ENCODE measurements at regions not wholly inside any gene's neighbourhood (a gene's known extent, or its start where the extent isn't known, plus 50 kb on each side); places are given as distances from the start of the nearest gene placed in this dataset.

DNA sequence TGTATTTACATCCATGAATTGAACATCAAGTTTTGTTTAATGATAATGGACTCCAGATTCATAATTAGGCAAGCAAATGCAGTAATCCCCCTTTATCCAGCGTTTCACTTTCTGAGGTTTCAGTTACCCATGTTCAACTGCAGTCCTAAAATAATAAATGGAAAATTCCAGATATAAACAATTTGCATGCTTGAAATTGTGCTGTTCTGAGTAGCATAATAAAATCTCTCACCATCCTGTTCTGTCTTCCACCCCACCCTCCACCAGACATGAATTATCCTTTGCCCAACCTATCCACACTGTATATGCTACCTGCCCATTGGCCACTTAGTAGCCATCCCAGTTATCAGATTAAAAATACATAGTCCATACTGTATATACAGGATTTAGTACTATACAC is 224.5 kb upstream of the CHAC2 start:
- Histone ChIP-seq H3K4me1 (ENCODE audit: control insufficient read depth, insufficient read depth, low read length) (no peaks in the 10 kb centered on the region), H3K4me2 (ENCODE audit: control insufficient read depth, insufficient read depth) (no peak overlapping the region), H3K9ac (ENCODE audit: control insufficient read depth, insufficient read depth, low read length) (no peak overlapping the region), H2AFZ (ENCODE audit: control insufficient read depth, low read depth, low read length) (no peak overlapping the region), H3K27ac (ENCODE audit: control insufficient read depth, insufficient read depth) (no peak overlapping the region), H4K20me1 (ENCODE audit: control insufficient read depth, insufficient read depth) (no peaks in the 10 kb centered on the region), H3K79me2 (ENCODE audit: control insufficient read depth, insufficient read depth, low read length) (no peaks in the 10 kb centered on the region), H3K9me3 (replicated peaks; ENCODE audit: control insufficient read depth, insufficient read depth, low read length) (no peaks in the 10 kb centered on the region), H3K4me3 (no peak overlapping the region), H3K27me3 (replicated peaks in 1 of 2; ENCODE audit: control insufficient read depth in 2 of 2, insufficient read depth in 2 of 2, low read length in 1 of 2) (no peaks in the 10 kb centered on the region), H3K36me3 (ENCODE audit: control insufficient read depth in 2 of 2, insufficient read depth in 2 of 2, low read length in 1 of 2) (no peaks in the 10 kb centered on the region)
- CTCF ChIA-PET, result no interaction called here
- SMC1A ChIA-PET (ENCODE audit: uncharacterized antibody, unreplicated experiment), result no interaction called here
- ATAC-seq, result no peak
- no peak for DNase-seq (ENCODE audit: low read depth, low spot score)
- intact Hi-C loops (cut with micrococcal nuclease; ENCODE audit: unreplicated experiment) (no loop called here), in situ Hi-C loops (cut with MboI) (no loop called here)
- no TSS peak for BruUV-seq (replicated peaks)
- RAD21 ChIA-PET (ENCODE audit: unreplicated experiment), result no interaction called here
- no peak for TF ChIP-seq NFYA (IDR thresholded peaks at IDR 0.05; ENCODE audit: borderline replicate concordance, low read depth, low read length)
- TF ChIP-seq, protein P1, sequence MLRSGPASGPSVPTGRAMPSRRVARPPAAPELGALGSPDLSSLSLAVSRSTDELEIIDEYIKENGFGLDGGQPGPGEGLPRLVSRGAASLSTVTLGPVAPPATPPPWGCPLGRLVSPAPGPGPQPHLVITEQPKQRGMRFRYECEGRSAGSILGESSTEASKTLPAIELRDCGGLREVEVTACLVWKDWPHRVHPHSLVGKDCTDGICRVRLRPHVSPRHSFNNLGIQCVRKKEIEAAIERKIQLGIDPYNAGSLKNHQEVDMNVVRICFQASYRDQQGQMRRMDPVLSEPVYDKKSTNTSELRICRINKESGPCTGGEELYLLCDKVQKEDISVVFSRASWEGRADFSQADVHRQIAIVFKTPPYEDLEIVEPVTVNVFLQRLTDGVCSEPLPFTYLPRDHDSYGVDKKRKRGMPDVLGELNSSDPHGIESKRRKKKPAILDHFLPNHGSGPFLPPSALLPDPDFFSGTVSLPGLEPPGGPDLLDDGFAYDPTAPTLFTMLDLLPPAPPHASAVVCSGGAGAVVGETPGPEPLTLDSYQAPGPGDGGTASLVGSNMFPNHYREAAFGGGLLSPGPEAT (IDR thresholded peaks at IDR 0.05; ENCODE audit: low read depth), result no peak
- no peak for TF ChIP-seq STAT3 (IDR thresholded peaks at IDR 0.05; ENCODE audit: low read depth, low read length)
- no peak for TF ChIP-seq LARP7 (IDR thresholded peaks at IDR 0.05)
- TF ChIP-seq PAX5 (IDR thresholded peaks at IDR 0.05; ENCODE audit: borderline replicate concordance, low read depth, low read length), result no peak
- TF ChIP-seq, protein P2, sequence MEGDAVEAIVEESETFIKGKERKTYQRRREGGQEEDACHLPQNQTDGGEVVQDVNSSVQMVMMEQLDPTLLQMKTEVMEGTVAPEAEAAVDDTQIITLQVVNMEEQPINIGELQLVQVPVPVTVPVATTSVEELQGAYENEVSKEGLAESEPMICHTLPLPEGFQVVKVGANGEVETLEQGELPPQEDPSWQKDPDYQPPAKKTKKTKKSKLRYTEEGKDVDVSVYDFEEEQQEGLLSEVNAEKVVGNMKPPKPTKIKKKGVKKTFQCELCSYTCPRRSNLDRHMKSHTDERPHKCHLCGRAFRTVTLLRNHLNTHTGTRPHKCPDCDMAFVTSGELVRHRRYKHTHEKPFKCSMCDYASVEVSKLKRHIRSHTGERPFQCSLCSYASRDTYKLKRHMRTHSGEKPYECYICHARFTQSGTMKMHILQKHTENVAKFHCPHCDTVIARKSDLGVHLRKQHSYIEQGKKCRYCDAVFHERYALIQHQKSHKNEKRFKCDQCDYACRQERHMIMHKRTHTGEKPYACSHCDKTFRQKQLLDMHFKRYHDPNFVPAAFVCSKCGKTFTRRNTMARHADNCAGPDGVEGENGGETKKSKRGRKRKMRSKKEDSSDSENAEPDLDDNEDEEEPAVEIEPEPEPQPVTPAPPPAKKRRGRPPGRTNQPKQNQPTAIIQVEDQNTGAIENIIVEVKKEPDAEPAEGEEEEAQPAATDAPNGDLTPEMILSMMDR (IDR thresholded peaks at IDR 0.05 in 2 of 3, conservative IDR thresholded peaks at IDR 0.05 in 1 of 3; ENCODE audit: control insufficient read depth in 2 of 3, extremely low read depth in 1 of 3, insufficient read depth in 1 of 3, low read depth in 3 of 3, low read length in 3 of 3), result no peak
- TF ChIP-seq, protein P3, sequence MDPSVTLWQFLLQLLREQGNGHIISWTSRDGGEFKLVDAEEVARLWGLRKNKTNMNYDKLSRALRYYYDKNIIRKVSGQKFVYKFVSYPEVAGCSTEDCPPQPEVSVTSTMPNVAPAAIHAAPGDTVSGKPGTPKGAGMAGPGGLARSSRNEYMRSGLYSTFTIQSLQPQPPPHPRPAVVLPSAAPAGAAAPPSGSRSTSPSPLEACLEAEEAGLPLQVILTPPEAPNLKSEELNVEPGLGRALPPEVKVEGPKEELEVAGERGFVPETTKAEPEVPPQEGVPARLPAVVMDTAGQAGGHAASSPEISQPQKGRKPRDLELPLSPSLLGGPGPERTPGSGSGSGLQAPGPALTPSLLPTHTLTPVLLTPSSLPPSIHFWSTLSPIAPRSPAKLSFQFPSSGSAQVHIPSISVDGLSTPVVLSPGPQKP (IDR thresholded peaks at IDR 0.05; ENCODE audit: low read depth, low read length), result no peak
- no peak for TF ChIP-seq SMARCA5 (IDR thresholded peaks at IDR 0.05)
- WGBS (ENCODE audit: insufficient coverage, insufficient replicate concordance, low lambda C conversion rate, missing lambda C conversion rate), result 5% methylated on average over 1 of the region's 1 CpG
- POLR2A ChIA-PET, result no interaction called here
- FAIRE-seq, result no peak
